Lower leg skin (tissue), 3 donors: ENCODE measurements at regions not wholly inside any gene's neighbourhood (a gene's known extent, or its start where the extent isn't known, plus 50 kb on each side); places are given as distances from the start of the nearest gene placed in this dataset.

Source experiments
- POLR2A ChIP-seq, 2 donors: fragments of 450-650 bp; IDR thresholded peaks; one replicate each; pipeline ENCODE4 v1.6.1; 2016 to 2017; ENCODE audit warnings: antibody characterized with exemption in 2 of 2, mild to moderate bottlenecking in 1 of 2, moderate library complexity in 1 of 2
- TF ChIP-seq, protein P1 (sequence below), 3 donors: fragments of 450-650 bp; IDR thresholded peaks; one replicate each; pipeline ENCODE4 v1.5.1; 2016; ENCODE audit warnings: antibody characterized with exemption in 3 of 3, mild to moderate bottlenecking in 3 of 3, moderate library complexity in 2 of 3

DNA sequence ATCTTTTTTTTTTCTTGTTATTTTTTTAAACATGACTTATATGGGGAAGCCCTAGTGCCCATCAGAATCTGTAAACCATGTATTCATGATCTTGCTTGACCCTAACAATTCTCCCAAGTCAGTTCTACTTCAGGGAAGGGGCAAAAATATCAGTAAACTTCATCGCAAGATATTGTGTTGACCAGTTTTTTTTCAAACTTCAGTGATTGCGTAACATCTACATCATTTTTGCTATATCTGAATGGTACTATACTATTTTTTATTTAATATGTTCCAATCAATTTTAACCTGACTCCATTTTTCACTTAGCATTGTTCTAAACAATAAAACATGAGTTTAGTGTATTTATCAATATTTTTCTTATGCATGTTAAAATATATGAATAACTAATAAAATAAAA, 221.2 kb downstream of the NKX6-1 start:
- TF ChIP-seq, protein P1, sequence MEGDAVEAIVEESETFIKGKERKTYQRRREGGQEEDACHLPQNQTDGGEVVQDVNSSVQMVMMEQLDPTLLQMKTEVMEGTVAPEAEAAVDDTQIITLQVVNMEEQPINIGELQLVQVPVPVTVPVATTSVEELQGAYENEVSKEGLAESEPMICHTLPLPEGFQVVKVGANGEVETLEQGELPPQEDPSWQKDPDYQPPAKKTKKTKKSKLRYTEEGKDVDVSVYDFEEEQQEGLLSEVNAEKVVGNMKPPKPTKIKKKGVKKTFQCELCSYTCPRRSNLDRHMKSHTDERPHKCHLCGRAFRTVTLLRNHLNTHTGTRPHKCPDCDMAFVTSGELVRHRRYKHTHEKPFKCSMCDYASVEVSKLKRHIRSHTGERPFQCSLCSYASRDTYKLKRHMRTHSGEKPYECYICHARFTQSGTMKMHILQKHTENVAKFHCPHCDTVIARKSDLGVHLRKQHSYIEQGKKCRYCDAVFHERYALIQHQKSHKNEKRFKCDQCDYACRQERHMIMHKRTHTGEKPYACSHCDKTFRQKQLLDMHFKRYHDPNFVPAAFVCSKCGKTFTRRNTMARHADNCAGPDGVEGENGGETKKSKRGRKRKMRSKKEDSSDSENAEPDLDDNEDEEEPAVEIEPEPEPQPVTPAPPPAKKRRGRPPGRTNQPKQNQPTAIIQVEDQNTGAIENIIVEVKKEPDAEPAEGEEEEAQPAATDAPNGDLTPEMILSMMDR (IDR thresholded peaks at IDR 0.05) = no peak
- no peak for TF ChIP-seq POLR2A (IDR thresholded peaks at IDR 0.05)
